ENCODE measurements at regions not wholly inside any gene's neighbourhood (a gene's known extent, or its start where the extent isn't known, plus 50 kb on each side); places are given as distances from the start of the nearest gene placed in this dataset.
A peak's percentile ranks its signal among the peaks of the same experiment; 100 is the strongest.

DNA sequence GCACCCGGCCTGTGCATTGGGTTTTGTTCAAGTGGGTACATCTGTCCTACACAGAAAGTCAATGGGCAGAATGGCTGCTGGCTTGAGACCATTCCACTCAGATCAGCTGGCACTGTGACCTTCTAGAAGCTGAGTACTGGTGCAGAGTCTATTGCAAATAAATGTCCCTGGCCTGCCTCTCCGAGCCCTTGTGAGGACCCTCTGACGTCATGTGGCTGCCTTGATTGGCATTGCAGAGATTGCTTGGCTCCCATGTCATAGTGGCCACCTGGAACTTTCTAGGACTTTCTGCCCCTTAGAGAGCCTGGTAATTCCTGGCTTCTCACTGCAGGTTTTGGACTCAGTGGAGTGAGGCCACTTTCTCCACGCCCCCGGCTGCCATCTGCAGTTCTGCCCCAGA lies 211.3 kb downstream of the ENGASE start:
- Mint-ChIP-seq H3K27me3 (peaks cover 55% of the 10 kb centered on the region), H3K4me3 (no peak overlapping the region), H3K27ac (no peak overlapping the region), H3K9me3 (no peaks in the 10 kb centered on the region), H3K4me1 (no peaks in the 10 kb centered on the region)
- DNase-seq, result no peak
- ATAC-seq, result no peak

DNA sequence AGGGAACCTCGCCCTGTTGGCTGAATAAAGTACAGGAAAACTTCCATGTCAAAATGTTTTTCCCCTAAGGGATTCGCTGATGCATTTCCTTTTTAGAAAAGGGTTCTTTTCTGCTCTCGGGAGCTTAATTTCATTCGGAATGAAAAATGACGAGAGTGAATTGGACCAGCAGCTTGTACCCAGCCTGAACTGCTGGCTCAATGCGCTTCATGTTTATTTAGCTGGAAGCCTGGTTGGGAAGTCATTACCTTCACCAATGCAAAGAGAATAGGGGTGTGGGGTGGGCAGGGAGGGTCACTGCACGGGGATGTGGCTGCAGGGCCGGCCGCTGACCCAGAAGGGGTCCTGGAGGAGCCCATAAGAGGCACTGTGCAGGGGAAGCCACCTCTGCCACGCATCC lies 207.7 kb downstream of the ENGASE start:
- Mint-ChIP-seq H3K9me3 (no peaks in the 10 kb centered on the region), H3K4me3 (no peak overlapping the region), H3K27ac (no peak overlapping the region), H3K4me1 (no peaks in the 10 kb centered on the region), H3K27me3 (peaks cover 26% of the 10 kb centered on the region)
- DNase-seq (no peak), ATAC-seq (no peak)

DNA sequence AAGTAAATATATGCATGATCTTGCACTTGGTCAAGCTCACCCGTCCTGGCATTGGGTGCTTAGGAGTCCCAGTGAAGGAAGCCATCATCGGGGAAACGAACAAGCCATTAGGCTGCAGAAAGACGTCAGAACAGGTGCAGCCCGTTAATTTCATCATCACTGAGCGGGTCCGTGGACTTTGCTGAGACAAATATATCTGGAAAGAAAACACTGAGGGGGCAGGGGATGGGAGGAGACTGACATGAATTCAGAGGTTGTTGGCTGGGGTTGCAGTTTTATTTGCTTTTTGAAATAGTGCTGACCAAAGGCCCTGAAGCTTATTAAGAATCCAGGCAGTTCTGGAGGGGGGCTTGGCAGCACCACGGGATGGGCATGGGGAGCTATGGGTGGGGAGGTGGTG lies 207.2 kb downstream of the ENGASE start:
- Mint-ChIP-seq H3K9me3 (no peaks in the 10 kb centered on the region), H3K27ac (no peak overlapping the region), H3K4me3 (no peak overlapping the region), H3K27me3 (peaks cover 26% of the 10 kb centered on the region), H3K4me1 (no peaks in the 10 kb centered on the region)
- DNase-seq (no peak), ATAC-seq (no peak)

DNA sequence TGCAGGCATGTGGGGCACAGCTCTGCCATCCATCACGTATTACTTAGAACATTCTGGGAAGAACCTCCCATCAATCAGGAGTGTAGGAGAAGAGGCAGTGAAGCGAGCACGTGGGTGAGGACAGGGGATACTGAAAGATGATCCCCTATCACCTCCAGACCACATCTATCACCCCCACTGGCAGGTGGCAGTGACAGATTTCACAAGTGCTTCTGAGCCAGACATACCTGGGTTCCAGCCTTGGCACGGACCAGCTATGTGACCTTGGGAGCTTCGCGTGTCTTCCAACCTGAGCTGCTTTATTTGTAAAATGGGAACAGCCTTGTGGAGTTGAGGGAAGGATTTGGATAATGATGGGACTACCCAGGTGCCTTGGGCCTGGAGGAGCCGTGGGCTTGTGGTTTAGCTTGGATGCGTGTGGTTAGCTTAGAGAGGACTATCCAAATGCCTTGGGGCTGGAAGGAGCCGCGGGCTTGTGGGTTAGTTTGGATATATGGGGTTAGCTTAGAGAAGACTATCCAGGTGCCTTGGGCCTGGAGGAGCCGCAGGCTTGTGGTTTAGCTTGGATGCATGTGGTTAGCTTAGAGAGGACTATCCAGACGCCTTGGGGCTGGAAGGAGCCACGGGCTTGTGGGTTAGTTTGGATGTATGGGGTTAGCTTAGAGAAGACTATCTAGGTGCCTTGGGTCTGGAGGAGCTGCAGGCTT lies 206.4 kb downstream of the ENGASE start:
- Mint-ChIP-seq H3K4me1 (no peaks in the 10 kb centered on the region), H3K4me3 (no peak overlapping the region), H3K27ac (no peak overlapping the region), H3K9me3 (no peaks in the 10 kb centered on the region), H3K27me3 (peaks cover 18% of the 10 kb centered on the region)
- DNase-seq (no peak), ATAC-seq (no peak)

DNA sequence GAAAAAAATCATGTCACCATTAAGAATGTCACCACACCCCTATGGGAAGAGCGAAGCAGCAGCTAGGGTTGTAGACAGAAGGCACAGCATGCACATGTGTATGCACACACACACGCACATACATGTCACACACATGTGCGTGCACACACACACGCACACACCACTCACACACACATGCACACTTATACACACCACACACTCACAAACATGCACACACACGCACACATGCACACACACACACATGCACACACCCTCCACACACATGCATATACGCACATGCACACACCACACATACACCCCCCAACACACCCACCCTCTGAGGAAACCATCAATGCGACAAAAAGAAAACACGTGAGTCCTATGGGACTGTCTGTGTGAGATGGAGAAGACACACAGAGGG lies 205.4 kb downstream of the ENGASE start:
- H3K27ac Mint-ChIP-seq, result no peak overlapping the region
- H3K9me3 Mint-ChIP-seq, result no peaks in the 10 kb centered on the region
- ATAC-seq (no peak), DNase-seq (no peak)
- H3K4me1 Mint-ChIP-seq, result peaks cover 6% of the 10 kb centered on the region
- H3K4me3 Mint-ChIP-seq, result no peak overlapping the region
- peaks cover 16% of the 10 kb centered on the region for H3K27me3 Mint-ChIP-seq

DNA sequence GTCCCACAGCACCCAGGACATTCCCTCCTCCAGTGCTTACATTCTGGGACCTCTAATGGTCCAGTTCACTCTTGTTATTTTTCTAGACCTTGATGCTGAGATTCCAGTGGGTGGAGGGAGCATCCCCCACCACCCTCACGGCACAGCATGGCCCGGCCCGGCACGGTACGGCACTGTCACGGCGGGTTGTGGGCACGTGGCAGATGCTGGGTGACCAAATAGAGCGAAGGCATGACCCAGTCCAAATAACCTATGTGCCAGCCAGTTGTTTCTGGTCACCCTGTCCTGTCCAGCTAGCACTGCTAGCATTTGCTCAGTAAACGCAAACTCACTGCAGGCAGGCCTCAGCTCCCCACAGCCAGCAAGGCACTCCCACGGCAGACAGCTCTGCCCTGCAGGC lies 204.7 kb downstream of the ENGASE start:
- Mint-ChIP-seq H3K4me3 (no peak overlapping the region), H3K27me3 (peaks cover 16% of the 10 kb centered on the region), H3K4me1 (peaks cover 8% of the 10 kb centered on the region), H3K9me3 (no peaks in the 10 kb centered on the region), H3K27ac (no peak overlapping the region)
- ATAC-seq, result no peak
- no peak for DNase-seq

DNA sequence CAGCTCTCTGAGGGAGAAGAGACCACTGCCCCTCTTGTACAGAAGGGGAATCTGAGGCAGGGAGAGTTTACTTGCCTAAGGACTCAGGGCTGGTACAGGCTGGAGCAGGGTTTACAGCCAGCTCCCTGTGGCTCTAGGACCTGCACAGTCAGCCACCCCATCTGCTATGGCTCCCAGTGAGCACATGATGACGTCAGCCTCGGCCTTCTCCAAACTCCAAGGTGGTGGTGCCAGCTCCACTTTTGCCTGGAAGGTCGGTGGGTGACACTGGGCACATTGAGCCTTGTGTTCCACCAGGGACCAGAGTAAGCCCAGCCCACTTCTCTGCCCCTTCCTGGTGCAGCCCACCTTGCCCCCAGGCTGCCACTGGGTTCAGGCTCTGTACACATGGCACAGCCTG lies 202.2 kb downstream of the ENGASE start:
- H3K27ac Mint-ChIP-seq, result no peak overlapping the region
- H3K9me3 Mint-ChIP-seq, result no peaks in the 10 kb centered on the region
- H3K4me1 Mint-ChIP-seq, result peaks cover 8% of the 10 kb centered on the region
- ATAC-seq (no peak), DNase-seq (no peak)
- H3K27me3 Mint-ChIP-seq, result peaks cover 19% of the 10 kb centered on the region
- no peak overlapping the region for H3K4me3 Mint-ChIP-seq

DNA sequence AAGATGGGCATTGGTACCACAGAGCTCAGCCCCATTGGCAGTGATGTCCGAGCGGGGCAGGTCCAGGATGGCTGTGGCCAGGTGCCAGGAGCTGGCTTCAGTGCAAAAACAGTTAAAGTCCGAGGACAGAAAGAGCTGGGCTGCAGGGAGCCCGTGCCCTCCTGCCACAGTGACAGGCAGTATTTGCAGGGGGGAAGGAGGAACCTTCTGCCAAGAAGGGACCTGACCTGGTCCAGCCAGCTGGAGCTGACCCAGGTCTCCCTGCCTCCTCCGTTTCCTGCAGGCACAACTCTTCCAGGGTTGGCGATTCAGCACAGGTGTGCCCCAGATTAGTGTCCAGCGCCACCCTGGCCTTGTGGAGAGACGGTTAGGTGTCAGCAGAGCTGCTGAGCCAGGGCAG lies 199.0 kb downstream of the ENGASE start:
- Mint-ChIP-seq H3K4me1 (peaks cover 8% of the 10 kb centered on the region), H3K9me3 (no peaks in the 10 kb centered on the region), H3K27me3 (peaks cover 36% of the 10 kb centered on the region), H3K4me3 (no peak overlapping the region), H3K27ac (no peak overlapping the region)
- no peak for DNase-seq
- no peak for ATAC-seq

DNA sequence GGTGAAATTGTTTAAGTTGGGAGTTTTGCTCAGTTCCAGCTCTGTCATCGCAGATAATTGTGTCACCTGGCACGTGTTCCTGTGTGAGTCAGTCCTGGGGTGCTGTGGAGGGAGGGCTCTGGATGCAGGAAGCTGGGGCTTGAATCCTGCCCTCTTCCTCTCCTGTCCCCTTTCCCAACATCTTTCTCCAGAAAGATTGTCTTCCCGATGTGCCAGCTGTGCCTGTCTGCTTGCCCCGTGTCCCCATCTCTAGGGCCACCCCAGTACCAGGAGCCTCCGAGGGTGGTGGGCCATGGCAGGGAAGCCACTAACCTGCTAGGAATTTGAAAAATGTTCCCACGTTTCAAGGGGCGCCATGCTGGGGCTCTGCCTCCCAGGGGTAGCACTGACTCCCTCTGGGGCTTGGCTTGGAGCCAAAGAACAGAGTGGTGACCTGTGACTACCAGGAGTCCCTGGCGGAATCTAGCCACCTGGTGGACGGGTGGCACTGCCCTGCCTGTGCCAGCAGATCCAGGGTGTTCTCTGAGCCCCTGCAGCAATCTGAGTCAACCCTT lies 198.1 kb downstream of the ENGASE start:
- ATAC-seq (no peak), DNase-seq (no peak)
- H3K27me3 Mint-ChIP-seq, result peaks cover 41% of the 10 kb centered on the region
- no peaks in the 10 kb centered on the region for H3K9me3 Mint-ChIP-seq
- peaks cover 8% of the 10 kb centered on the region for H3K4me1 Mint-ChIP-seq
- peak overlapping the region in 1 of 2 donors; percentile 24 for H3K27ac Mint-ChIP-seq
- H3K4me3 Mint-ChIP-seq, result no peak overlapping the region

DNA sequence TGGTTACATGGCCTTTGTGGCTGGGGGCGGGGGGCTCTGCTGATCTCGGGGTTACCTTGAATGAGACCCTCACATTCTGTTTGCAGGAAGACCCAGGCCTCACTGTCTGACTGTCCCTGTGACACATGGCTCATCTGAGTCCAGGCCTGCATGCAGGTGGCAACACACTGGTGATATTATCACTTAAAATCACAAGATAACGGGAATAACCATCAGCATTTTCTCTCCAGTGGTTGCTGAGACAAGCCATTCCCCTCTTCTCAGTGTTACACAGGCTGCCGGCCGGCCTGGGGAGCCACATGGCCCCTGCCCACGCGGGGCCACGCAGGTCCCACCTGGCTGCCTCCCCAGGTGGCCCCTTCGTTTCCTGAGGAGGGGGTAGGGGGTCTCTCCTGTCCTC lies 197.6 kb downstream of the ENGASE start:
- peaks cover 41% of the 10 kb centered on the region for H3K27me3 Mint-ChIP-seq
- no peak overlapping the region for H3K4me3 Mint-ChIP-seq
- ATAC-seq (no peak), DNase-seq (no peak)
- no peak overlapping the region for H3K27ac Mint-ChIP-seq
- no peaks in the 10 kb centered on the region for H3K9me3 Mint-ChIP-seq
- H3K4me1 Mint-ChIP-seq, result peaks cover 8% of the 10 kb centered on the region

DNA sequence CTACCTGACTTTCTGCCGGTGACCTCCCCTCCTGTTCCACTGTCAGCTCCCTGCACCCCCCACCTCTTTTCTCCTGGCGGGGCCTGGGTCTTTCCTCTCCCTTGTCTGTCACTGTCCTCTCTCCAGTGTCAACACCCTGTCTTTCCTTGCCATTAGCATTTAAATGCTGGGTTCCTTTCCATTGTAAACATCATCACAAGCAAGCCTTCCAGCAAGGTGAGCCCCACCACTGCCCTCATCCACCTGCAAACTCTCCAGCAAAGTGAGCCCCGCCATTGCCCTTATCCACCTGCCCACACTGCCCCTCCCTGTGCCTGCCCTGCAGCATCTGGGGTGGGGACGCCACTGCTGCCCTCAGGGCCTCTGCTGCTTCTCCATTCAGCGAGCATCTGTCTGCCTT lies 195.0 kb downstream of the ENGASE start:
- peaks cover 41% of the 10 kb centered on the region for H3K27me3 Mint-ChIP-seq
- no peak overlapping the region for H3K27ac Mint-ChIP-seq
- H3K9me3 Mint-ChIP-seq, result no peaks in the 10 kb centered on the region
- H3K4me3 Mint-ChIP-seq, result no peak overlapping the region
- no peak for DNase-seq
- no peak for ATAC-seq
- no peaks in the 10 kb centered on the region for H3K4me1 Mint-ChIP-seq

DNA sequence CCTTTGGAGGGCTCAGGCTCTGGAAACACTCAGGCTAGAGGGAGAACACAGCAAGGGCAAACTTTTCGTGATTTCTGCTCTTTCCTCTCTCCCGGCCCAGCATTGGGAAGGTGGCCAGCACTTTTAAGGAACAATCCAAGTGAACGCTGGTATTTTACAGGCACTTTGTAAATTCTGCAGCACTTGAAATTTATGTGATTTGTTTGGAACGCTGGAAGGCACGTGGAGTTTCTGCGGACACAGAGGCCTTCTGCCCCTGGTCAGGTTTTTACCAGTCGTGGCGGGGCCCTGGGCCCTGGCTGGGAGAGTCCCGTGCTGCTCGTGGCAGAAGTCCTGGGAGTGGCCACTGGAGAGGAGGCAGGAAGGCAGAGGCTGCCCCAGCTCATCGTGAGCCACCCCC lies 188.6 kb downstream of the ENGASE start:
- Mint-ChIP-seq H3K27me3 (peaks cover 12% of the 10 kb centered on the region), H3K4me1 (no peaks in the 10 kb centered on the region), H3K4me3 (no peak overlapping the region), H3K9me3 (no peaks in the 10 kb centered on the region), H3K27ac (no peak overlapping the region)
- ATAC-seq (no peak), DNase-seq (no peak)

DNA sequence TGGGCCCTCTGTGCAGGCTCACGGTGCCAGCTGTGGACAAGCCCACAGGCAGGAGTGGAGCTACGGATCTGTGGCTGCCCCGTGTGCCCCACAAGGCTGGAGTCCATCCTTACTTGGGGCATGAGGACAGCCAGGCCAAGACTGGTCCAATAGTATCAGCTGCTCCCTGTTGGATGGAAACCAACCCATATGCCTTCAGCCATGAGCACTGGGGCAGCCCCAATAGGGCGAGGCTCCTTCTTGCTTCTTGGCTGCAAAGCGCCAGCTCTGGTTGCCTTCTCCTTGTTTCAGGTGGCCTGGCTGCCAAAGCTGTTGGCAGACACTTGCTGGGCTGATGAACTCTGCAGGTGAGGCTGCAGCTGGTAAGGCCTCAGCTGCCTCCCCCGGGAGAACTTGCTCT lies 188.0 kb downstream of the ENGASE start:
- H3K9me3 Mint-ChIP-seq, result no peaks in the 10 kb centered on the region
- no peak for ATAC-seq
- H3K27me3 Mint-ChIP-seq, result peaks cover 11% of the 10 kb centered on the region
- no peak overlapping the region for H3K4me3 Mint-ChIP-seq
- no peak for DNase-seq
- H3K27ac Mint-ChIP-seq, result no peak overlapping the region
- H3K4me1 Mint-ChIP-seq, result no peaks in the 10 kb centered on the region

DNA sequence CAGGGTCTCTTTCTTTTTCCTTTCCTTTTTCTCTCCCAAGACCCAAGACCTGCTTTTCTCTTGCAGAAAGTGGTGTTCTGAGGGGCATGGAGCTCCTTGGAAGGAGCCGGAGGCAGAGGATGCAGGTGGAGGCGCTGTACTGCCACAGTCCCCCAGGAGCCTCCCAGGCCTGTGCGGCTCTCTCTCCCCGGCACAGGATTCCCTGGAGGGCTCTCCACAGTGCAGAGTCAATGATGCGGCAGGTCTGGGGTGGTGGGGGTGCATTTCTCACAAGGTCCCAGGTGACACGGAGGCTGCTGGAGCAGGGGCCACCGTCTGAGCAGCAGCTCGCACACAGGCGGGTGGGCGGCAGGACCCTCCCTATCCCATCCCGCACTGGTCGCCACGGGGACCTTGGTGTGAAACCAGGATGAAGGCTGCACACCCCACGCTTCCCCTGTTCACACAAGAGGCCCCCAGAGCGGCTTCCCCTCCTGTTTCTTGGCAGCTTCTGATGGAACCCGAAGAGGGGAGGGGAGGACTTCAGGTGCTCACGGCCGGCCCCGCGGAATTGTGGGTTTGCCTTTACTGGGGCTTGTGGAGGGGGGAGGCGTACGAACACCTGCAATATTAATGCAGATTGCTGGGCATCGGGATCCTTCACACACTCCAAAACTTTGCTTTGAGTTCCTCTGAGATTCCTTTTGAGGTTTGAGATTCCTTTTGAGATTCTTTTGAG lies 186.9 kb downstream of the ENGASE start:
- ATAC-seq, result no peak
- no peaks in the 10 kb centered on the region for H3K4me1 Mint-ChIP-seq
- H3K9me3 Mint-ChIP-seq, result no peaks in the 10 kb centered on the region
- H3K27me3 Mint-ChIP-seq, result peaks cover 19% of the 10 kb centered on the region
- H3K4me3 Mint-ChIP-seq, result no peak overlapping the region
- H3K27ac Mint-ChIP-seq, result no peak overlapping the region
- no peak for DNase-seq

DNA sequence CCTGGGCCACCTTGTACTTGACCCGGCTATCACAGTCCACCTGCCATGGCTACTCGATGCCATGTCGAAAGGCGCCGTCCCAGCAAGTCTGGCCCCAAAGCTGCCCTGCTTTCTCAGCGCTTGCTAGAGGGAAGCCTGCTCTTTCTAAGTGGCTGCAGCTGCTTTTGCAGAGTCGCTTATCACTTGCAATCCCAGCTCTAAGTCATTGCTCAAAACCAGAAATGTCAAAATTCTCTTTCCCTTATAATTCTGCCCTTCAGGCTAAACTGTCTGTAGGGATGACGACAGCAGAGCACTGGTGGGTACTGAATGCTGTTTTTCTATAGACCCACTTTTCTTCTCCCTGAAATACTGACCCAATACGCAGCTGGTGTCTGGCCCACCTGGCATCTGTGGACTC lies 184.2 kb downstream of the ENGASE start:
- Mint-ChIP-seq H3K27ac (no peak overlapping the region), H3K4me1 (no peaks in the 10 kb centered on the region), H3K27me3 (peaks cover 38% of the 10 kb centered on the region), H3K4me3 (no peak overlapping the region), H3K9me3 (no peaks in the 10 kb centered on the region)
- DNase-seq (no peak), ATAC-seq (no peak)

DNA sequence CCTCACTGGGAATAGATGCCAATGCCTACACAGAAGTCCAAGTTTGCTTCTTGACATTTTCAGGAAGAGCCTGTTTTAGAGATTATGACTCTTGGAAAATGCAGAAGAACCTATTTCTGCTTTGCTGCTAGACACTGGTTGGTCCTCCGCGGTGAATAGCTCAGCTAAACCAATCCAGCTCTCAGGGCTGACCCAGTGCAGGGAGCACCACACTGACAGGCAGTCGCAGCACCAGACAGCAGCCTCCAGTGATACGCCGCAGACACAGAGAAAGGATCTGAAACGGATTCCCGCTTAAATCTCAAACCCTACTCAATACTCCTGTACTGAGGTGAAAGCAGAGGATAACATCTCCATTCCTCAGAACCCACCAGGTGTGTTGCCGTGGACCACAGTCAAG lies 183.4 kb downstream of the ENGASE start:
- H3K4me1 Mint-ChIP-seq, result no peaks in the 10 kb centered on the region
- H3K9me3 Mint-ChIP-seq, result no peaks in the 10 kb centered on the region
- ATAC-seq, result no peak
- H3K27ac Mint-ChIP-seq, result no peak overlapping the region
- DNase-seq, result no peak
- no peak overlapping the region for H3K4me3 Mint-ChIP-seq
- H3K27me3 Mint-ChIP-seq, result peaks cover 46% of the 10 kb centered on the region

All from stimulated activated naive CD8-positive, alpha-beta T cell treated with anti-CD3 and anti-CD28 coated beads, Interleukin-15, amount 100 ng/mL, for 72 hours (primary cell).